ENCODE measurements at regions not wholly inside any gene's neighbourhood (a gene's known extent, or its start where the extent isn't known, plus 50 kb on each side); places are given as distances from the start of the nearest gene placed in this dataset.
"Not testable (repeated sequence)": the region's sequence is repeated elsewhere in the genome, so short reads cannot be mapped to it uniquely, and the experiment has no call there.

- no peak for TF ChIP-seq CTCF (IDR thresholded peaks at IDR 0.05; ENCODE audit: insufficient read depth, missing control alignments)
- FAIRE-seq (no peak), DNase-seq (ENCODE audit: insufficient read length, low spot score) (no peak)
These were observed 1220.6 kb upstream of the CDH2 start for GRCh38 chr18:29397536-29397935.

- no peak for DNase-seq (ENCODE audit: insufficient read length, low spot score)
- TF ChIP-seq CTCF (IDR thresholded peaks at IDR 0.05; ENCODE audit: insufficient read depth, missing control alignments) = no peak
- peak; percentile 60 for FAIRE-seq
These were observed 1206.7 kb upstream of the CDH2 start for GRCh38 chr18:29383311-29384273.

- FAIRE-seq (peak; percentile 74), DNase-seq (ENCODE audit: insufficient read length, low spot score) (no peak)
- no peak for TF ChIP-seq CTCF (IDR thresholded peaks at IDR 0.05; ENCODE audit: insufficient read depth, missing control alignments)
These were observed 1201.8 kb upstream of the CDH2 start for GRCh38 chr18:29378651-29379136.

GRCh38 chr18:29377346-29377745, 1200.4 kb upstream of the CDH2 start:
- peak; percentile 38 for FAIRE-seq
- no peak for DNase-seq (ENCODE audit: insufficient read length, low spot score)
- no peak for TF ChIP-seq CTCF (IDR thresholded peaks at IDR 0.05; ENCODE audit: insufficient read depth, missing control alignments)

- FAIRE-seq (peak; percentile 35), DNase-seq (ENCODE audit: insufficient read length, low spot score) (no peak)
- TF ChIP-seq CTCF (IDR thresholded peaks at IDR 0.05; ENCODE audit: insufficient read depth, missing control alignments) = no peak
These were observed 1196.1 kb upstream of the CDH2 start for GRCh38 chr18:29373000-29373399.

- no peak for TF ChIP-seq CTCF (IDR thresholded peaks at IDR 0.05; ENCODE audit: insufficient read depth, missing control alignments)
- DNase-seq (ENCODE audit: insufficient read length, low spot score) (no peak), FAIRE-seq (no peak)
These were observed 1184.9 kb upstream of the CDH2 start for GRCh38 chr18:29361843-29362242.

- not testable (repeated sequence) for DNase-seq (ENCODE audit: insufficient read length, low spot score); FAIRE-seq
These were observed 1183.7 kb upstream of the CDH2 start for GRCh38 chr18:29360659-29361058.

GRCh38 chr18:29359222-29359621, 1182.3 kb upstream of the CDH2 start:
- not testable (repeated sequence) for FAIRE-seq; DNase-seq (ENCODE audit: insufficient read length, low spot score)

All from D721Med (cell line).